SK-N-SH (cell line): ENCODE measurements at regions not wholly inside any gene's neighbourhood (a gene's known extent, or its start where the extent isn't known, plus 50 kb on each side); places are given as distances from the start of the nearest gene placed in this dataset.
A peak's percentile ranks its signal among the peaks of the same experiment; 100 is the strongest.

ENCODE experiments used
- CTCF ChIP-seq: fragments of 200-600 bp; sonication (generic); IDR thresholded peaks from 2 replicates; pipeline ENCODE4 v1.6.1; 2017; ENCODE audit warnings: antibody characterized with exemption, mild to moderate bottlenecking, moderate library complexity
- JUND ChIP-seq: IDR thresholded peaks from 2 replicates; pipeline ENCODE4 v1.4.0; 2012
- REST ChIP-seq: IDR thresholded peaks from 2 replicates; pipeline ENCODE4 v1.6.1; 2012; ENCODE audit warnings: mild to moderate bottlenecking, low read depth, low read length, moderate library complexity
- SIN3A ChIP-seq: IDR thresholded peaks from 2 replicates; pipeline ENCODE4 v1.6.1; 2012; ENCODE audit warnings: low read depth, mild to moderate bottlenecking, low read length, moderate library complexity, borderline replicate concordance

GRCh38 chr7:106486331-106486730 lies 174.6 kb downstream of the CCDC71L start:
- 0 out of 2 replicates have a peak, but pooled peaks have one; percentile 30 for TF ChIP-seq REST
- TF ChIP-seq SIN3A, result no peak
- no peak for TF ChIP-seq CTCF
- TF ChIP-seq JUND, result peak; percentile 92
